HG02678 (cell line): ENCODE measurements at regions not wholly inside any gene's neighbourhood (a gene's known extent, or its start where the extent isn't known, plus 50 kb on each side); places are given as distances from the start of the nearest gene placed in this dataset.

Experiments used
- ATAC-seq: cut with Tn5 transposase; IDR thresholded peaks from one replicate; pipeline ENCODE4 v1.9.1; 2021; ENCODE audit warnings: mild to moderate bottlenecking, moderate library complexity; ENCODE audit not compliant: unreplicated experiment

GRCh38 chr7:124515106-124515830 lies 250.3 kb downstream of the GPR37 start:
- no peak for ATAC-seq

DNA sequence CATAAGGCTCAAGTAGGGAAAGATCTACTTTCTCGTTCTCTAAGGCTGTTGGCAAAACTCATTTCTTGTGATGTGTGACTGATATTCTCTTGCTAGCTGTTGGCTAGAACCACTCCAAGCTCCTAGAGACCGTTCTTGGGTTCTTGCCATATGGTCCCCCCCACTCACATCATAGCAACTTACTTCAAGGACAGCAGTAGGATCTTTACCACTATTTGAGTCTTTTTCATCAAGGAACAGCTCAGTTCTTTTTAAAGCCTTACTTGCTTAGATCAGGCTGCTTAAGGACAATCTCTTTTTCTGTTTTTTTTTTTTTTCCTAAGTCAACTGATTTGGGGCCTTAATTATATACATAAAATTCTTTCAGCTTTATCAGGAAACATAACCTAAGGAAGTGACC lies 251.1 kb downstream of the GPR37 start:
- no peak for ATAC-seq

DNA sequence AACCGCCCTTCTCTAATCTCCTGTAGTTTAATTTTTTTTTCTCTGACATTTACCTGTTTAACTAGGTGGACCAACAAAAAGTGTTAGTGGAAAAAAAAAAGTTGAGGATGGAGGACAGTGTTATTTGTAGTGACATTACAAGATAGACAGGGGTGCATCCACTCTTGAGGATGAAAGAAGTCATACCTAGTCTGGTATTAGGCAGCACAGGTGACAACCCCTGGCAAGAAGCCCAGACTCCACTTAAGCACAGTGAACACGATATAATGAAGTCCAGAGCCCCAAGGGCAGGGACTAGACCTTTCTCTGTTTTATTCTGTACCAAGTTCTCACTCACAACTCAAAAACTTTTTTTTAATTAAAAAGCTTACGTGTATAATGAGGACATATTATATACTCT lies 268.4 kb downstream of the GPR37 start:
- no peak for ATAC-seq

DNA sequence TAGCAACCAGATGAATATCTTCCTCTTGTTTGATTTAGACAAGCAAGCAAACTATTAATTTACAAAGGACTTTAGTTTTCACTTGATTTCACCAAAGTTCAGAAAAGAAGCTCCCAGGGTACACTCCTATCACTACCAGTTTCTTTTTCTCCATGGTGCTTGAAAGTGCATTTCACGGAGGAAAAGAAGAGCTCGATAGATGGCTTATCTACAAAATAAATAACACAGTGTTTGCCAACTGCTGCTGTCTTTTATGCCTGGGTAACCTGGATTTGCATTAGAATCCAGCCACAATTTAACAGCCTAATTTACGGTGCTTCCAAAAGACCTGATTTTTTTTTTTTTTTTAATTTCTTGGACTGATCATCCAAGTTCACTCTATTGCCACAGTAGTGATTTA lies 275.7 kb downstream of the GPR37 start:
- no peak for ATAC-seq

GRCh38 chr7:124489082-124489819 lies 276.3 kb downstream of the GPR37 start:
- ATAC-seq = no peak

DNA sequence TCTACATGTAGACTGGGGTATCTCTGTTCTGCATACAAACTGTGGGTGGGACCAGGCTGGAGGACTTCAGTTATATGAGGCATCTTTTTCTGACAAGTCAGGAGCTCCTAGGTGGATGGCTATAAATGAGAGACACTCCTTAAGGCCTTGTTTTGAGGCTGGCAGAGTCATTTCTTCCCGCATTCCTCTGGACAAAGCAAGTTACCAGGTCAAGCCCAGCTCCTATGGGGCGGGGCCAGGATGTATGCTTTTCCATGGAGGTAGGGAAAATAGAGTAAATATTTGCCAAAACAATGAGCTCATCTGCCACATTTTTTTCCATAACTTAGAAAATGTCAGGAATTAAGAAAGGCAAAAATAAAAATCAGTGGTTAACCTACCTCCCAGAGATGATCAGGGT lies 283.4 kb downstream of the GPR37 start:
- no peak for ATAC-seq

- ATAC-seq = no peak
Observed at GRCh38 chr7:124480821-124481290, 284.7 kb downstream of the GPR37 start.

- no peak for ATAC-seq
Observed at GRCh38 chr7:124480036-124480820, 285.4 kb downstream of the GPR37 start.

- ATAC-seq = no peak
Observed at GRCh38 chr7:124462249-124462648, 303.3 kb downstream of the GPR37 start.

GRCh38 chr7:124460555-124460954 lies 305.0 kb downstream of the GPR37 start:
- ATAC-seq = no peak

DNA sequence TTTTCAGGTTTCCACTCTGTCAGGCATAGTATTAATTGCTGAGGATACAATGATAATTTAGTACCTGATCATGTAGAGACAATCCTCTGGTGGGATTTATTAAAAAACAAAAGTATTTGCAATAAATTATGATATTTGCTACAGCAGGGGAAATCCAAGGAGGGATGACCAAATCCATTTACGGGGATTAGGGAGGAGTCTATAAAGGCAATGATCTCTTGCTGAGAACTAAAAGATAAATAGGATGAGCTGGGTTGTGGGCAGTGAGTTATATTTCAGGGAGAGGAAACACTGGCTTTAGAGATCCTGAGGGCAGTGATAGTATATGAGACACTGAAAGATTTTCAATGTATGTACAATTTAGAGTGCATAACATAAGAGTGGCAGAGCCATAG lies 305.5 kb downstream of the GPR37 start:
- ATAC-seq = no peak

- no peak for ATAC-seq
Observed at GRCh38 chr7:124459101-124460055, 306.2 kb downstream of the GPR37 start.

- no peak for ATAC-seq
Observed at GRCh38 chr7:124457841-124458240, 307.8 kb downstream of the GPR37 start.

DNA sequence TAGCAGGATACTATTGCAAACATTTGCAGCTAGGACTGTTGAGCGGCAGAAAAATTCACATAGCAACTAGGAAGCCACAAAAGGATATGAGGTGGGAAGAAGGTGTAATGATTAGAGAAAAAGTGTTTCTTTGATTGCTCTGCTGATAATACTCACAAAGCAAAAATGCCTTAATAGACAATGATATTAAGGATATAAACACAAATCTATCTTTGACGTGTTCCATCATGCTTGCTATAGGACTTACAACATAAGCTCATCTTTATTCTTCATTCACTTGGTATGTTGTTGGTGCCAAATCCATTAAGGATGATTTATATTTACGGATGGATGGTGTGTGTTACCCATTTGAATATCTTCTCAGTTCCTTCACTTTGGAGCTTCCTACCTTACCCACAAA lies 309.3 kb downstream of the GPR37 start:
- no peak for ATAC-seq

DNA sequence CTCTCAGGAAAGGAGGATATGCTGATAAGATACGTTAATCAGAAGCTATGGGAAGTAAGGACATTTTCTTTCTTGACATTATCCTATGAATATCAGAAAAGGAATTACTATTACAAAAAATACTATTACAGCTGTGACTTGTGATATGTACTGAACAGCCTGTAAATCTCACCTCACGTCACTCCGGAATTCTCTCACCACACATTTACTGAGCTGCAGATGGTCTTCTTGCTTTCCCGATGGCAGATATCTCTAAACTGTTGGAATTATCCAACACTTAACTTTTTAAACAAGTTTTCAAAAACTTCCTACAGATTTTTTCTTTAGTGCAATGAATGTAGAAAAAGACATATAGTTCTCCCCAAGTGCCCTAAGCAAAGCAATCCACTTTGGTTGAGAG lies 313.4 kb downstream of the GPR37 start:
- ATAC-seq = no peak

DNA sequence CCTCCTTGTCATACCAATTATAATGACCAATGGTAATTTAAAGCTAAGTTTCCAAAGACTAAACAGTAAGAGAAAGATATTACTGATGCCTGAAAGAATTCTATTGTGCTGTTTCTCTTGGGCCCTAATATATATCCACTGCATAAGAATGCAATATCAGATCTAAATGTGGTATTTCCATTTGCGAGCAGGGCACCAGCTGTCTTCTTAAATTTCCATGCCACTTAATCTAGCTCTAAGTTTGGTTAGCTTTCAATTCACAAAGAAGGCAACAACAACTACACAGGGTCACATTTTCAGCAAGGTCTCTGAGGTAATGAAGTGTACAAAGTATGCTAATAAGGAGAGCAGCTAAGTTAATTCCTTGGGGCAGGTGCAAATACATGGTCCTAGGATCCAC lies 315.7 kb downstream of the GPR37 start:
- ATAC-seq = no peak

GRCh38 chr7:124444696-124445480 lies 320.7 kb downstream of the GPR37 start:
- ATAC-seq = no peak

DNA sequence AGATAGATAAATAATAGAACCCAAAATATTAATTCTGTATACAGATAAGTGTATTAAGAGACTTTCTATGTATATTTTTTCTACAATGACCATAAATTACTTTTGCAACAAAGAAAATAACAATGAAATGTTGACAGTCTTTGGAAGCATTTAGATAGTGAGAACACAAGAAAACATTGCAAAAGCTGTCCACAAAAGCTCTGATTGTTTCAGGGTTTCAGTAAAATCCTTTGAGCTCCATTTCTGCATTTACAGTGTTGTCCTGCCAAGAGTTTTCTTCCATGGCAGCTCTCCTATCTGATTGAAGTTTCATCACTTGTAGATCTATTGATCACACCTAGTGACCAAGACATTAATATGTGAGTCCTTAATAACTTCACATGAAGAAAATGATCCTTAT lies 321.8 kb downstream of the GPR37 start:
- no peak for ATAC-seq

DNA sequence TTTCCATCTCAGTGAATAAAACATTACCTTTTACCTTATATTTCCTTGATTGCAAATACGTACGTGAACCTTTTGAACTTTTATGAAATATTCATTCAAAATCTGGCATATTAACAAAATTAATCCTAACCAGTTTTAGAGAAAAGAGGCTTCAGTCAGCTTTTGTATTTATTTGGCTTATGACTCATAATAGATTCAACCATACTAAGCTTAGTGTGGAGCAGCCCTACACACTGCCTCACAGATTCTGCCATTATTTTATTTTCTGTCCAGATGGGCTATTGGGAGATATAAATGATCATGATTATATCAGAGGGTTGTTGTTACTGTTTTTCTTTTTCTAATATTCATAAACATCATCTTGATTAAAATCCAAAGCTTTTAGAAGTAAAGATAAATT lies 325.5 kb downstream of the GPR37 start:
- no peak for ATAC-seq
